ENCODE measurements at regions not wholly inside any gene's neighbourhood (a gene's known extent, or its start where the extent isn't known, plus 50 kb on each side); places are given as distances from the start of the nearest gene placed in this dataset.

DNA sequence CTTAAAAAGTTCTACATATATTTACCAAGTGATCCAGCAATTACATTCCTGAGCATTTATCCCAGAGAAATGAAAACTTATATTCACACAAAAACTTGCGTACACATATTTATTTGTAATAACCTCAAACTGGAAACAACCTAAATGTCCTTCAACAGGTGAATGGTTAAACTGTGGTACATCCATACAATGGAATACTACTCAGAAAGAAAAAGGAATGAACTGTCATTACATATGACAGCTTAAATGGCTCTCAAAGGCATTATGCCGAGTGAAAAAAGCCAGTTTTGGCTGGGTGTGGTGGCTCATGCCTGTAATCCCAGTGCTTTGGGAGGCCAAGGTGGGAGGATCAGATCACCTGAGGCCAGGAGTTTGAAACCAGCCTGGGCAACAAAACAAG is 79.1 kb upstream of the DYNC1I2 start:
- H3K27me3 ChIP-seq (ENCODE audit: control insufficient read depth, insufficient read depth, low read length), result peaks cover 19% of the 10 kb centered on the region
- no peak overlapping the region for H3K4me3 ChIP-seq (ENCODE audit: low read depth, low read length)
- no peak for DNase-seq (ENCODE audit: low read depth, low spot score)
- TF ChIP-seq, protein P1, sequence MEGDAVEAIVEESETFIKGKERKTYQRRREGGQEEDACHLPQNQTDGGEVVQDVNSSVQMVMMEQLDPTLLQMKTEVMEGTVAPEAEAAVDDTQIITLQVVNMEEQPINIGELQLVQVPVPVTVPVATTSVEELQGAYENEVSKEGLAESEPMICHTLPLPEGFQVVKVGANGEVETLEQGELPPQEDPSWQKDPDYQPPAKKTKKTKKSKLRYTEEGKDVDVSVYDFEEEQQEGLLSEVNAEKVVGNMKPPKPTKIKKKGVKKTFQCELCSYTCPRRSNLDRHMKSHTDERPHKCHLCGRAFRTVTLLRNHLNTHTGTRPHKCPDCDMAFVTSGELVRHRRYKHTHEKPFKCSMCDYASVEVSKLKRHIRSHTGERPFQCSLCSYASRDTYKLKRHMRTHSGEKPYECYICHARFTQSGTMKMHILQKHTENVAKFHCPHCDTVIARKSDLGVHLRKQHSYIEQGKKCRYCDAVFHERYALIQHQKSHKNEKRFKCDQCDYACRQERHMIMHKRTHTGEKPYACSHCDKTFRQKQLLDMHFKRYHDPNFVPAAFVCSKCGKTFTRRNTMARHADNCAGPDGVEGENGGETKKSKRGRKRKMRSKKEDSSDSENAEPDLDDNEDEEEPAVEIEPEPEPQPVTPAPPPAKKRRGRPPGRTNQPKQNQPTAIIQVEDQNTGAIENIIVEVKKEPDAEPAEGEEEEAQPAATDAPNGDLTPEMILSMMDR (IDR thresholded peaks at IDR 0.05; ENCODE audit: low read depth, low read length), result no peak
- ChIA-PET CTCF (interaction anchor here (2.6 kb wide), 1 partner anchor 10 kb away, joined by 15 read pairs; no protein-coding TSS in a partner anchor), POLR2A (no interaction called here)
- no peaks in the 10 kb centered on the region for H3K9me3 ChIP-seq (ENCODE audit: control insufficient read depth, insufficient read depth, low read length)
- H3K27ac ChIP-seq (ENCODE audit: low read depth, low read length), result no peak overlapping the region

DNA sequence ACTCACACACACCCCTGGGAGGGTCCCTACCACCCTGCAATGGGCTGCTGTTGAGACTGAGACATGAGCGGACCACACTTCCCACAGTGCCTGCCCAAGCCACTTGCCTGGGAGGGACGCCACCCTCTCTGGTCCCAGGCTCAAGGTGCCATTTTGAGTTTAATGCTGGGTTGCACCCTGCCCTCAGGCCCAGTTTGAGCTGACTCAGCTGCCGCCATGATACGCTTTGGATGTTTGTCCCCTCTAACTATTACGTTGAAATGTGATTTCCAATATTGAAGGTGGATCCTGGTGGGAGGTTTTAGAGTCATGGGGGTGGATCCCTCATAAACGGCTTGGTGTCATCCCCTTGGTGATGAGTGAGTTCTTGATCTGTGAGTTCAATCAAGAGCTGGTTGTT is 76.4 kb upstream of the DYNC1I2 start:
- CTCF ChIA-PET, result interaction anchor here (0.6 to 1.3 kb wide), 2 partner anchors 12 to 63 kb away, joined by 3 to 8 read pairs; no protein-coding TSS in a partner anchor
- no peak overlapping the region for H3K4me3 ChIP-seq (ENCODE audit: low read depth, low read length)

DNA sequence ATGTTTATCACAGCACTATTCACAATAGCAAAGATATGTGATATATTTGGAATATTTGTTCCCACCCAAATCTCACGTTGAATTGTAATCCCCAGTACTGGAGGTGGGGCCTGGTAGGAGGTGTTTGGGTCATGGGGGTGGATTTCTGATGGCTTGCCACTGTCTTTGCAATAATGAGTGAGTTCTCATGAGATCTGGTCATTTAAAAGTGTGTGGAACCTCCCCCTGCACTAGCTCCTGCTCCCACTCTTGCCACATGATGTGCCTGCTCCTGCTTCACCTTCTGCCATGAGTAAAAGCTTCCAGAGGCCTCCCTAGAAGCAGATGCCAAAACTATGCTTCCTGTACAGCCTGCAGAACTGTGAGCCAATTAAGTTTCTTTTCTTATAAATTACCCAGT is 72.2 kb upstream of the DYNC1I2 start:
- DNase-seq (ENCODE audit: low read depth, low spot score), result no peak
- no peak overlapping the region for H3K4me3 ChIP-seq (ENCODE audit: low read depth, low read length)
- ChIA-PET CTCF (interaction anchor here (0.8 kb wide), 1 partner anchor 15 kb away, joined by 3 read pairs; no protein-coding TSS in a partner anchor), POLR2A (no interaction called here)
- H3K9me3 ChIP-seq (ENCODE audit: control insufficient read depth, insufficient read depth, low read length), result peaks cover 3% of the 10 kb centered on the region; the same call in 1 of the 2 replicates
- H3K27ac ChIP-seq (ENCODE audit: low read depth, low read length), result no peak overlapping the region
- H3K27me3 ChIP-seq (ENCODE audit: control insufficient read depth, insufficient read depth, low read length), result peaks cover 16% of the 10 kb centered on the region
- TF ChIP-seq, protein P1 (IDR thresholded peaks at IDR 0.05; ENCODE audit: low read depth, low read length), result no peak

More for the DNA sequence above, 76.4 kb upstream of the DYNC1I2 start:
- DNase-seq (ENCODE audit: low read depth, low spot score), result no peak
- Histone ChIP-seq H3K9me3 (ENCODE audit: control insufficient read depth, insufficient read depth, low read length) (peaks cover 3% of the 10 kb centered on the region; the same call in 1 of the 2 replicates), H3K27ac (ENCODE audit: low read depth, low read length) (no peak overlapping the region), H3K27me3 (ENCODE audit: control insufficient read depth, insufficient read depth, low read length) (peaks cover 15% of the 10 kb centered on the region)
- POLR2A ChIA-PET, result no interaction called here
- TF ChIP-seq, protein P1 (IDR thresholded peaks at IDR 0.05; ENCODE audit: low read depth, low read length), result no peak

DNA sequence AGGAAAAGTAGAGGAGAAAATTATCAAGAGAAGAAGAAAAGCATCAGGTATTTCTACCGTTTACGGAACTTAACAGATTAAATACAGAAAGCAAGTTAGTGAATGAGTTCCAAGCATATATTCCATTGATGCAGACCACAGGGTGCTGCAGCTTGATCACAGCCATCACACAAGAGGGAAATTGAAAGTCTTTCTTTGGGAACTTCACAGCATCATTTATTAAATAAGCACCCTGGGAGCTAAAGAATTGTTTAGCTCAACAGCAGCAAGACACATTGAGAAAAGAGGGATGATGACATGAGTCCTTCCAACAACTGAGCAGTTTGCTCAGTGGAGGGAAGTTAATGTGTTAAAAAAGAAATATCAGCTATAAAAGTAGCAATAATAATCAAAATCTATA is 69.3 kb upstream of the DYNC1I2 start:
- TF ChIP-seq, protein P1 (IDR thresholded peaks at IDR 0.05; ENCODE audit: low read depth, low read length), result no peak
- peaks cover 13% of the 10 kb centered on the region for H3K27me3 ChIP-seq (ENCODE audit: control insufficient read depth, insufficient read depth, low read length)
- ChIA-PET CTCF (interaction anchor here (1.3 to 1.4 kb wide), 2 partner anchors 18 to 19 kb away, joined by 3 to 5 read pairs; no protein-coding TSS in a partner anchor), POLR2A (no interaction called here)
- H3K9me3 ChIP-seq (ENCODE audit: control insufficient read depth, insufficient read depth, low read length), result peaks cover 3% of the 10 kb centered on the region; the same call in 1 of the 2 replicates
- no peak overlapping the region for H3K4me3 ChIP-seq (ENCODE audit: low read depth, low read length)
- no peak for DNase-seq (ENCODE audit: low read depth, low spot score)
- H3K27ac ChIP-seq (ENCODE audit: low read depth, low read length), result no peak overlapping the region

DNA sequence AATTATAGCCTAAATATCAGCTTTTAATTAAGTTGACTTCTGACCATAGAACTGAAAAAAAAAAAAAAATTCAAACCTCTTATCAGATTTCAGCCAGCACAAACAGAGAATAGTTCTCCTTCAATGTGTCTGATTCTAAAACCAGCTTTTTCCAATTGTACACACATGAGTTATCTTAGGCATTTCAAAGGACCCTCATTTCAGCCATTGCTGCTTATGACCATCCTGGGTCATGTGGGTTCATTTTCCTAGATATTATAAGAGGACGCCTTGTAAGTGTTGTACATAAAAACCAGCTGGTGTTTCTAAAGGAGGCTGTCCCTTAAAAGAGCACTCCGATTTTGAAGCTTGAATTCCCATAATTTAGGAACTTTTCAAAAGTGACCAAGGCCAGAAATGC is 62.3 kb upstream of the DYNC1I2 start:
- ChIA-PET CTCF (interaction anchor here (1.2 kb wide), 1 partner anchor 52 kb away, joined by 4 read pairs; no protein-coding TSS in a partner anchor), POLR2A (no interaction called here)
- TF ChIP-seq, protein P1 (IDR thresholded peaks at IDR 0.05; ENCODE audit: low read depth, low read length), result no peak
- Histone ChIP-seq H3K27ac (ENCODE audit: low read depth, low read length) (no peak overlapping the region), H3K4me3 (ENCODE audit: low read depth, low read length) (no peak overlapping the region), H3K9me3 (ENCODE audit: control insufficient read depth, insufficient read depth, low read length) (peaks cover 15% of the 10 kb centered on the region), H3K27me3 (ENCODE audit: control insufficient read depth, insufficient read depth, low read length) (peaks cover 22% of the 10 kb centered on the region)
- no peak for DNase-seq (ENCODE audit: low read depth, low spot score)

All from AG04450 (cell line).